ENCODE measurements at regions not wholly inside any gene's neighbourhood (a gene's known extent, or its start where the extent isn't known, plus 50 kb on each side); places are given as distances from the start of the nearest gene placed in this dataset.

DNA sequence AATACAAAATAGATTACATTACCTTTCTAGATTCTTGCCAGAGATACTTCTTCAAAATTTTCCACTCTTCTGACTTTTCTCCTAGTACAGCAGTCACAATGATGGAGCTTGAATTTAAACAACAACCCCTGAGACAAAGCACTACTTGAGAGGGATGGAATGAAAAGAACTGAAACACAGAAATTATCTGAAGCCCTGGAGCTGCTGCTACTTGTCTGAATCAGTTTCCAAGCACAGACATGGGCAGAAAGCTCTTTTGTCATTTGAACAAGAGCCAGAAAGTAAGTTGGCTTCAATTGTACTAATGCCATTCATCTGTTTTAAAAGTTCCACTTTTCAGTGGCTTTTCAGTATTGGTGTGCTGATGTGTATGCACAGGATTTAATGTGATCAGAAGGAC is 718.5 kb upstream of the ARPP21 start:
- H3K27ac ChIP-seq, result no peak overlapping the region
- H3F3A ChIP-seq (ENCODE audit: insufficient read depth, low read depth), result no peaks in the 10 kb centered on the region
- no peaks in the 10 kb centered on the region for H3K9me3 ChIP-seq (ENCODE audit: insufficient read depth, low read depth)
- CTCF ChIA-PET, result no interaction called here
- H4K20me1 ChIP-seq (ENCODE audit: insufficient read depth), result no peaks in the 10 kb centered on the region
- no peaks in the 10 kb centered on the region for H3K9me2 ChIP-seq (ENCODE audit: insufficient read depth)
- POLR2A ChIA-PET (ENCODE audit: unreplicated experiment), result no interaction called here
- no peaks in the 10 kb centered on the region for H3K79me2 ChIP-seq (ENCODE audit: low read depth)
- H3K4me3 ChIP-seq, result no peak overlapping the region
- H3K27me3 ChIP-seq (ENCODE audit: insufficient read depth, low read depth), result no peaks in the 10 kb centered on the region
- H3K4me1 ChIP-seq (replicated peaks; ENCODE audit: insufficient read depth), result no peaks in the 10 kb centered on the region
- TF ChIP-seq EZH2 (IDR thresholded peaks at IDR 0.05; ENCODE audit: low read depth), result no peak
- TF ChIP-seq, protein P1, sequence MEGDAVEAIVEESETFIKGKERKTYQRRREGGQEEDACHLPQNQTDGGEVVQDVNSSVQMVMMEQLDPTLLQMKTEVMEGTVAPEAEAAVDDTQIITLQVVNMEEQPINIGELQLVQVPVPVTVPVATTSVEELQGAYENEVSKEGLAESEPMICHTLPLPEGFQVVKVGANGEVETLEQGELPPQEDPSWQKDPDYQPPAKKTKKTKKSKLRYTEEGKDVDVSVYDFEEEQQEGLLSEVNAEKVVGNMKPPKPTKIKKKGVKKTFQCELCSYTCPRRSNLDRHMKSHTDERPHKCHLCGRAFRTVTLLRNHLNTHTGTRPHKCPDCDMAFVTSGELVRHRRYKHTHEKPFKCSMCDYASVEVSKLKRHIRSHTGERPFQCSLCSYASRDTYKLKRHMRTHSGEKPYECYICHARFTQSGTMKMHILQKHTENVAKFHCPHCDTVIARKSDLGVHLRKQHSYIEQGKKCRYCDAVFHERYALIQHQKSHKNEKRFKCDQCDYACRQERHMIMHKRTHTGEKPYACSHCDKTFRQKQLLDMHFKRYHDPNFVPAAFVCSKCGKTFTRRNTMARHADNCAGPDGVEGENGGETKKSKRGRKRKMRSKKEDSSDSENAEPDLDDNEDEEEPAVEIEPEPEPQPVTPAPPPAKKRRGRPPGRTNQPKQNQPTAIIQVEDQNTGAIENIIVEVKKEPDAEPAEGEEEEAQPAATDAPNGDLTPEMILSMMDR (conservative IDR thresholded peaks at IDR 0.05), result no peak
- DNase-seq, result no peak
- intact Hi-C loops (cut with micrococcal nuclease; ENCODE audit: unreplicated experiment), result no loop called here
- no peak overlapping the region for H3K4me2 ChIP-seq
- BruUV-seq (replicated peaks), result no TSS peak
- no peak overlapping the region for H2AFZ ChIP-seq
- no peaks in the 10 kb centered on the region for H3K36me3 ChIP-seq (ENCODE audit: low read depth)

DNA sequence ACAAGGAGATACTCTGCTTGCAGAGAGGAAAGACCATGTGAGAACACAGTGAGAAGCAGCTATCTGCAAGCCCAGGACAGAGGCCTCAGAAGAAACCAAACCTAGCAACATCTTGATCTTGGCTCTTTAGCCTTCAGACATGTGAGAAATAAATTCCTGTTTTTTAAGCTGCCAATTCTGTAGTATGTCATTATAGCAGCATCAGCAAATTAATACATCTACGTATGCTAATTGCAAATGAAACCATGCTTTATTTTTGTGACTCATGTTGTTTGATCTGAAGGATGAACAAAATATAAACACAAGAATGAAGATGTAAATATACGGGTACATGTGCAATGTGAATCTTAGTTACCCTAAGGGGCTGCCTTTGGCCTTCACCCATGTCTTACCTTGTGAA is 714.4 kb upstream of the ARPP21 start:
- no peaks in the 10 kb centered on the region for H3K79me2 ChIP-seq (ENCODE audit: low read depth)
- TF ChIP-seq EZH2 (IDR thresholded peaks at IDR 0.05; ENCODE audit: low read depth), result no peak
- TF ChIP-seq, protein P1 (conservative IDR thresholded peaks at IDR 0.05), result no peak
- DNase-seq, result no peak
- H3K4me2 ChIP-seq, result no peak overlapping the region
- POLR2A ChIA-PET (ENCODE audit: unreplicated experiment), result no interaction called here
- no peaks in the 10 kb centered on the region for H4K20me1 ChIP-seq (ENCODE audit: insufficient read depth)
- H3K9me3 ChIP-seq (ENCODE audit: insufficient read depth, low read depth), result no peaks in the 10 kb centered on the region
- no peaks in the 10 kb centered on the region for H3K9me2 ChIP-seq (ENCODE audit: insufficient read depth)
- intact Hi-C loops (cut with micrococcal nuclease; ENCODE audit: unreplicated experiment), result no loop called here
- H3K36me3 ChIP-seq (ENCODE audit: low read depth), result no peaks in the 10 kb centered on the region
- CTCF ChIA-PET, result no interaction called here
- H3F3A ChIP-seq (ENCODE audit: insufficient read depth, low read depth), result no peaks in the 10 kb centered on the region
- no peaks in the 10 kb centered on the region for H3K27me3 ChIP-seq (ENCODE audit: insufficient read depth, low read depth)
- H3K4me3 ChIP-seq, result no peak overlapping the region
- H3K27ac ChIP-seq, result no peak overlapping the region
- no TSS peak for BruUV-seq (replicated peaks)
- H3K4me1 ChIP-seq (replicated peaks; ENCODE audit: insufficient read depth), result no peaks in the 10 kb centered on the region
- H2AFZ ChIP-seq, result no peak overlapping the region

DNA sequence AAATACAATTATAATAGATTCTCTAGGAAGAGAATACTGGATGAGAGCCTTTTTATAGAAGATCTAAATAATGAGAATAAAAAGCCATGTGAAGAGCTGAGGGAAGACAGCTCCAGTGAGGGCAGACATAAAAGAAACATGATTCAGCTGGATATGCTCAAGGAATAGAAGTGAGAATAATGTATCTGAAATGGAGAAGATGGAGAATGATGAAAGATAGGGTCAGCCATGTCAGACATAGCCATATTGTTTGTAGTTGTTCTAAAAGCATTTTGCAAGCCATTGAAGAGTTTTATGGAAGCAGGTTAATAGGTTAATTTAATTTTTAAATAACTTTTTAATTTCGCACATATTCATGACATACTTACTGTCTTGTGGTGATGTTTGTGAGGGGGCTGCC is 713.5 kb upstream of the ARPP21 start:
- BruUV-seq (replicated peaks), result no TSS peak
- POLR2A ChIA-PET (ENCODE audit: unreplicated experiment), result interaction anchor here (0.6 kb wide), 1 partner anchor 278 kb away, joined by 4 read pairs; no protein-coding TSS in a partner anchor
- H3K4me1 ChIP-seq (replicated peaks; ENCODE audit: insufficient read depth), result no peaks in the 10 kb centered on the region
- H3F3A ChIP-seq (ENCODE audit: insufficient read depth, low read depth), result no peaks in the 10 kb centered on the region
- H3K9me2 ChIP-seq (ENCODE audit: insufficient read depth), result no peaks in the 10 kb centered on the region
- no peaks in the 10 kb centered on the region for H3K27me3 ChIP-seq (ENCODE audit: insufficient read depth, low read depth)
- DNase-seq, result no peak
- TF ChIP-seq EZH2 (IDR thresholded peaks at IDR 0.05; ENCODE audit: low read depth), result no peak
- TF ChIP-seq, protein P1 (conservative IDR thresholded peaks at IDR 0.05), result no peak
- H3K36me3 ChIP-seq (ENCODE audit: low read depth), result no peaks in the 10 kb centered on the region
- CTCF ChIA-PET, result no interaction called here
- intact Hi-C loops (cut with micrococcal nuclease; ENCODE audit: unreplicated experiment), result no loop called here
- no peak overlapping the region for H3K4me2 ChIP-seq
- H4K20me1 ChIP-seq (ENCODE audit: insufficient read depth), result no peaks in the 10 kb centered on the region
- H3K9me3 ChIP-seq (ENCODE audit: insufficient read depth, low read depth), result no peaks in the 10 kb centered on the region
- no peaks in the 10 kb centered on the region for H3K79me2 ChIP-seq (ENCODE audit: low read depth)
- H3K27ac ChIP-seq, result no peak overlapping the region
- no peak overlapping the region for H3K4me3 ChIP-seq
- H2AFZ ChIP-seq, result no peak overlapping the region
